K562 (cell line): ENCODE measurements at regions not wholly inside any gene's neighbourhood (a gene's known extent, or its start where the extent isn't known, plus 50 kb on each side); places are given as distances from the start of the nearest gene placed in this dataset.

Experiments
- ATAC-seq: fragments of 200-7000 bp; cut with Tn5 transposase; 3 replicates; pipeline ENCODE4 v1.9.1; 2020; ENCODE audit warnings: moderate library complexity
- BruUV-seq: library from RNA; stranded (reverse); fragments of 400-500 nt; replicated peaks from 2 replicates; lab custom pipeline; 2021; lab: Mats Ljungman, UMichigan
- CTCF ChIA-PET: fragments of 300-600 bp; formaldehyde crosslinking; extraction: SDS; loops from one replicate; lab custom pipeline; 2021; ENCODE audit warnings: low intra/inter-chr PET ratio; lab: Yijun Ruan, JAX
- POLR2A ChIA-PET: fragments of 300-600, 350-650 bp; sonication (Branson Sonifier 250); formaldehyde crosslinking; extraction: SDS; loops from one replicate; lab custom pipeline; 2021; ENCODE audit warnings: antibody characterized with exemption, inconsistent platforms; lab: Yijun Ruan, JAX
- DNase-seq, 4 experiments: peaks; one replicate each; pipeline versions ENCODE4 v3.0.0 to v3.0.0-alpha.2; 2011 to 2018; ENCODE audit warnings: low spot score in 3 of 4, mixed read lengths in 3 of 4; ENCODE audit errors: extremely low read depth in 1 of 4
- FAIRE-seq: peaks from 2 replicates; lab custom pipeline; 2011; peaks lifted over from hg19 to GRCh38; lab: Jason Lieb, UNC
- H2AFZ ChIP-seq: 2 replicates; pipeline ENCODE4 v1.6.0; 2011; ENCODE audit warnings: low read depth, low read length, control low read depth, inconsistent platforms
- H3K27ac ChIP-seq: fragments of 200-600 bp; 3 replicates; pipeline ENCODE4 v1.8.0; 2011; ENCODE audit warnings: low read depth, mild to moderate bottlenecking, control low read depth, inconsistent platforms, low read length, moderate library complexity, mixed read lengths; ENCODE audit errors: extremely low read depth
- H3K27me3 ChIP-seq, 2 experiments: fragments of 300-600 bp in 1 of 2; 2 replicates in 1 of 2; 3 replicates in 1 of 2; pipeline versions ENCODE4 v1.6.0 to v1.8.0; 2011; ENCODE audit warnings: inconsistent platforms in 2 of 2, low read length in 2 of 2, mild to moderate bottlenecking in 1 of 2, mixed read lengths in 1 of 2, moderate library complexity in 1 of 2; ENCODE audit not compliant: control insufficient read depth in 2 of 2, insufficient read depth in 2 of 2
- H3K36me3 ChIP-seq: fragments of 300-600 bp; 3 replicates; pipeline ENCODE4 v1.8.0; 2011; ENCODE audit warnings: mild to moderate bottlenecking, low read length, inconsistent platforms; ENCODE audit not compliant: control insufficient read depth, insufficient read depth
- H3K4me1 ChIP-seq, 2 experiments: fragments of 200-600 bp in 1 of 2; replicated peaks in 1 of 2; 2 replicates in 1 of 2; 3 replicates in 1 of 2; pipeline versions ENCODE4 v1.5.1 to v1.8.0; 2011; ENCODE audit warnings: inconsistent platforms in 2 of 2, low read length in 2 of 2, mild to moderate bottlenecking in 1 of 2, mixed read lengths in 1 of 2, moderate library complexity in 1 of 2; ENCODE audit not compliant: control insufficient read depth in 2 of 2, insufficient read depth in 2 of 2
- H3K4me2 ChIP-seq: 2 replicates; pipeline ENCODE4 v1.6.1; 2011; ENCODE audit warnings: low read length, control low read depth, inconsistent platforms, mixed read lengths; ENCODE audit not compliant: insufficient read depth
- H3K4me3 ChIP-seq: fragments of 200-600 bp; sonication (generic), shearing (Covaris generic); 2 replicates; pipeline ENCODE4 v1.5.1; 2016; ENCODE audit warnings: control low read depth, inconsistent platforms
- H3K79me2 ChIP-seq: fragments of 200-600 bp; 3 replicates; pipeline ENCODE4 v1.8.0; 2011; ENCODE audit warnings: low read length, inconsistent platforms; ENCODE audit not compliant: control insufficient read depth, insufficient read depth
- H3K9ac ChIP-seq, 2 experiments: 2 replicates each; pipeline versions ENCODE4 v1.6.0 to v1.6.1; 2011; ENCODE audit warnings: low read depth in 2 of 2, low read length in 2 of 2, control low read depth in 1 of 2, inconsistent platforms in 1 of 2, mild to moderate bottlenecking in 1 of 2, mixed read lengths in 1 of 2; ENCODE audit not compliant: insufficient read depth in 1 of 2
- H3K9me1 ChIP-seq: one replicate; pipeline ENCODE4 v1.6.0; 2011; ENCODE audit warnings: inconsistent platforms, mild to moderate bottlenecking, low read length, moderate library complexity; ENCODE audit not compliant: control insufficient read depth, insufficient read depth
- H3K9me3 ChIP-seq: replicated peaks from 2 replicates; pipeline ENCODE4 v1.5.1; 2011; ENCODE audit warnings: low read depth, low read length, inconsistent platforms; ENCODE audit not compliant: control insufficient read depth, insufficient read depth
- H4K20me1 ChIP-seq: replicated peaks from 2 replicates; pipeline ENCODE4 v1.6.1; 2011; ENCODE audit warnings: low read length, inconsistent platforms, mixed read lengths; ENCODE audit not compliant: control insufficient read depth, insufficient read depth
- CBX5 ChIP-seq: IDR thresholded peaks from 2 replicates; pipeline ENCODE4 v1.6.1; 2014; ENCODE audit warnings: low read depth, borderline replicate concordance
- EP400 ChIP-seq: fragments of 450-650 bp; IDR thresholded peaks from 2 replicates; pipeline ENCODE4 v1.6.1; 2017; ENCODE audit warnings: antibody characterized with exemption, mild to moderate bottlenecking, moderate library complexity
- ESRRB ChIP-seq: fragments of 250-450 bp; sonication (Bioruptor Pico); IDR thresholded peaks from 2 replicates; pipeline ENCODE4 v1.5.0; 2020; ENCODE audit warnings: mild to moderate bottlenecking, moderate library complexity, borderline replicate concordance
- GATAD2A ChIP-seq: fragments of 450-650 bp; IDR thresholded peaks from 2 replicates; pipeline ENCODE4 v1.6.1; 2017
- KHSRP ChIP-seq: fragments of 450-650 bp; IDR thresholded peaks from 2 replicates; pipeline ENCODE4 v1.6.1; 2017
- KLF6 ChIP-seq: fragments of 250-450 bp; sonication (Bioruptor Pico); IDR thresholded peaks from 2 replicates; pipeline ENCODE4 v1.4.0; 2020; ENCODE audit warnings: mild to moderate bottlenecking, moderate library complexity, borderline replicate concordance
- MCM3 ChIP-seq: fragments of 450-650 bp; IDR thresholded peaks from 2 replicates; pipeline ENCODE4 v1.6.1; 2016
- POLR2AphosphoS2 ChIP-seq: IDR thresholded peaks from 2 replicates; pipeline ENCODE4 v1.6.1; 2012; ENCODE audit warnings: low read length, improper control_type of control experiment
- PURB ChIP-seq: sonication (generic); formaldehyde crosslinking; IDR thresholded peaks from 2 replicates; pipeline ENCODE4 v1.9.0; 2021; ENCODE audit warnings: low read depth, mild to moderate bottlenecking, missing genetic modification reagents
- RBFOX2 ChIP-seq: fragments of 200-400 bp; formaldehyde crosslinking; IDR thresholded peaks from 2 replicates; pipeline ENCODE4 v1.6.1; 2017; ENCODE audit warnings: low read depth, mild to moderate bottlenecking, low read length, moderate library complexity
- SETDB1 ChIP-seq: IDR thresholded peaks from one replicate; pipeline ENCODE4 v1.6.1; 2012; ENCODE audit warnings: low read length, control low read depth, inconsistent platforms
- TAF9B ChIP-seq: fragments of 450-650 bp; IDR thresholded peaks from 2 replicates; pipeline ENCODE4 v1.6.1; 2018; ENCODE audit warnings: mild to moderate bottlenecking; ENCODE audit not compliant: partially characterized antibody
- TBL1XR1 ChIP-seq, 2 experiments: IDR thresholded peaks; 2 replicates each; pipeline ENCODE4 v1.6.1; 2012; ENCODE audit warnings: improper control_type of control experiment in 2 of 2, low read length in 2 of 2, mild to moderate bottlenecking in 1 of 2
- TOE1 ChIP-seq, 2 experiments: fragments of 450-650 bp in 1 of 2; sonication (generic) in 1 of 2; formaldehyde crosslinking in 1 of 2; IDR thresholded peaks; 2 replicates each; pipeline versions ENCODE4 v1.7.1 to v1.8.0; 2016 to 2022; ENCODE audit warnings: borderline replicate concordance in 2 of 2, mild to moderate bottlenecking in 2 of 2, antibody characterized with exemption in 1 of 2, inconsistent platforms in 1 of 2, low read depth in 1 of 2, missing genetic modification reagents in 1 of 2, moderate library complexity in 1 of 2
- YY1 ChIP-seq, 3 experiments: IDR thresholded peaks; 2 replicates each; pipeline ENCODE4 v1.6.1; 2011; ENCODE audit warnings: low read length in 2 of 3, mild to moderate bottlenecking in 2 of 3, moderate library complexity in 2 of 3, borderline replicate concordance in 1 of 3, control low read depth in 1 of 3, low read depth in 1 of 3; ENCODE audit not compliant: insufficient read depth in 3 of 3, insufficient replicate concordance in 2 of 3, control insufficient read depth in 1 of 3, insufficient read length in 1 of 3; ENCODE audit errors: extremely low read depth in 1 of 3
- ZBTB1 ChIP-seq: sonication (generic); formaldehyde crosslinking; IDR thresholded peaks from 2 replicates; pipeline ENCODE4 v1.8.1; 2023; ENCODE audit warnings: missing genetic modification reagents, low read depth, mild to moderate bottlenecking, borderline replicate concordance
- ZNF146 ChIP-seq: IDR thresholded peaks from one replicate; pipeline ENCODE4 v1.6.1; 2018; ENCODE audit warnings: missing compliant biosample characterization; ENCODE audit not compliant: unreplicated experiment
- ZNF384 ChIP-seq: IDR thresholded peaks from 2 replicates; pipeline ENCODE4 v1.6.1; 2012; ENCODE audit warnings: low read depth, low read length, improper control_type of control experiment
- ZNF507 ChIP-seq: conservative IDR thresholded peaks from 2 replicates; pipeline ENCODE4 v1.6.1; 2017; ENCODE audit warnings: missing genetic modification characterization, missing compliant biosample characterization
- ZSCAN29 ChIP-seq: fragments of 450-650 bp; IDR thresholded peaks from 2 replicates; pipeline ENCODE4 v1.6.1; 2017
- WGBS: fragments of 100-300 bp; shearing (Covaris generic); methylation state at CpG from one replicate; pipeline ENCODE4 v1.1.6; 2016; ENCODE audit warnings: low coverage, mixed read lengths; ENCODE audit not compliant: insufficient coverage; ENCODE audit errors: missing lambda C conversion rate; 5-methylcytosine and 5-hydroxymethylcytosine counted together
- in situ Hi-C: fragments of 300-500 bp; cut with MboI; formaldehyde crosslinking; loops from 4 replicates; pipeline ENCODE4 v1.15.0; 2018; ENCODE audit warnings: inconsistent platforms, mixed read lengths
- intact Hi-C: fragments of 100-400 bp; cut with micrococcal nuclease; formaldehyde crosslinking; loops from 2 replicates; pipeline ENCODE4 v1.14.2; 2022
- TF ChIP-seq, protein P1 (sequence below): sonication (generic); formaldehyde crosslinking; IDR thresholded peaks from 2 replicates; pipeline ENCODE4 v1.9.0; 2022; ENCODE audit warnings: mild to moderate bottlenecking, missing genetic modification reagents
- TF ChIP-seq, protein P2 (sequence below): fragments of 250-450 bp; sonication (Bioruptor Pico); IDR thresholded peaks from 2 replicates; pipeline ENCODE4 v1.5.0; 2022; ENCODE audit warnings: mild to moderate bottlenecking

DNA sequence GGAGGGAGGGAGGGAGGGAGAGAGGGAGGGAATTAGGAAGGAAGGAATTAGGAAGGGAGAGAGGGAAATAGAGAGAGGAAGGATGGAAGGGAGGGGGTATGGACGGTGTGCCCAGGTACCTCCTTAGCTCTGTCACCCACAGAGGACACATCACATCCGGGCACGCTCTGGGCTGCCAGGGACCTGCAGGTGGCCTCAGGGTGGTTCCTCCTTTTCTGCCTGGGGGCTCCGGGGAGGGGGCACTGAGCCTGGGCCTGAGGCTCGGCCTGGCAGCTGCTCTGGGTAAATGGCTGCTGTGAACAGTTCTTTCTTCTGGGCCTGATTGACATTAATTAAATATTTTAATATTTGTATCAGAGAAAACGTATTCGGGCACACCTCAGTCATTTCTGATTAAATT lies 733.5 kb downstream of the BRD1 start (continued):
- TF ChIP-seq YY1 (IDR thresholded peaks at IDR 0.05; ENCODE audit: borderline replicate concordance in 1 of 3, control insufficient read depth in 1 of 3, extremely low read depth in 1 of 3, insufficient read depth in 3 of 3, insufficient read length in 1 of 3, insufficient replicate concordance in 2 of 3, low read depth in 1 of 3, low read length in 2 of 3) (no peak), ZNF384 (no peak), MCM3 (no peak), ESRRB (no peak), TBL1XR1 (IDR thresholded peaks at IDR 0.05; ENCODE audit: low read length in 2 of 2) (no peak), TAF9B (no peak), ZBTB1 (no peak), GATAD2A (no peak)

DNA sequence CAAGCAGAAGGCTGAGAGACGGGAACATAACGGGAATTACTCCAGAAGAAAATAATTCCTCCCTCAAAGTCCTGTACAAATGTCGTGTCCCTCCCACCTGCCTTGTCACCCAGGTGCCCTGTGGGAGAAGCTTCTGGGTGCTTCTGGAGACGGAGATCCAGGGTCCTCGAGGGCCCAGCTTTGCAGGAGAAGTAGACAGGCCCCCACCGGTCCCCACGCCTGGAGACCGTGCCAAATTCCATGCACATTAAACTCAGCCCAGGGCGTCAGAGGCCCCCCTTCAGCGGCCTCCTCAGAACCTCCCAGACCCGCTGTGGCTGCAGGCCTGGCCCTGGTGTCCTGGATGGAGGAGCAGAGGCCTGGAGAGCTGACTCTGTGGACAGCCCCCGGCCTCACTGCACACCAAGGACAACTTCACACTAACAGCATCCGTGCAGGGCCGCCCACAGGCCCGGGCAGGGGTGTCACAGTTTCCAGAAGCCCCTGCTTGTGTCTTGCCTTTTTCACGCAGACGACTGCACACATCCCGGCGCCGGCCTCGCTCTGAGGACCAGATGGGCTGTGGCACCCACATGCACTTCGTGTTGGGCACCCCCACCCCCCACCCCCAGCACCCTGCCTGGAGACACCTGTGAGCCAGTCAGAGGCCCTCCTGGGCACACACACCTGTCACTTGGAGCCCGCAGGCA lies 734.3 kb downstream of the BRD1 start:
- intact Hi-C loops = no loop called here
- peaks cover 0 to 46% of the 10 kb centered on the region in 2 experiments; a peak in 3 of 5 replicates for H3K27me3 ChIP-seq
- H4K20me1 ChIP-seq = no peaks in the 10 kb centered on the region
- no peak for DNase-seq
- no peak for FAIRE-seq
- POLR2A ChIA-PET = no interaction called here
- 0% methylated on average over 5 of the region's 23 CpGs for WGBS
- H3K9me1 ChIP-seq = no peaks in the 10 kb centered on the region
- in situ Hi-C loops = no loop called here
- no peak overlapping the region for H3K4me3 ChIP-seq
- H3K4me1 ChIP-seq = no peaks in the 10 kb centered on the region; a peak in 1 of 5 replicates
- H3K9me3 ChIP-seq = no peaks in the 10 kb centered on the region
- BruUV-seq = no TSS peak
- no peak overlapping the region for H3K4me2 ChIP-seq
- H3K36me3 ChIP-seq = no peaks in the 10 kb centered on the region
- no peak overlapping the region for H2AFZ ChIP-seq
- no peak overlapping the region for H3K27ac ChIP-seq
- no peak for ATAC-seq
- H3K9ac ChIP-seq = no peak overlapping the region
- CTCF ChIA-PET = no interaction called here
- H3K79me2 ChIP-seq = no peaks in the 10 kb centered on the region
- TF ChIP-seq, protein P1, sequence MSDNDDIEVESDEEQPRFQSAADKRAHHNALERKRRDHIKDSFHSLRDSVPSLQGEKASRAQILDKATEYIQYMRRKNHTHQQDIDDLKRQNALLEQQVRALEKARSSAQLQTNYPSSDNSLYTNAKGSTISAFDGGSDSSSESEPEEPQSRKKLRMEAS (CRISPR knock-in tag) = no peak
- TF ChIP-seq KLF6 (CRISPR knock-in tag) (no peak), ZSCAN29 (no peak), PURB (CRISPR knock-in tag) (no peak), CBX5 (no peak), SETDB1 (no peak), KHSRP (no peak), POLR2AphosphoS2 (no peak), RBFOX2 (no peak), TOE1 (IDR thresholded peaks at IDR 0.05; ENCODE audit: borderline replicate concordance) (no peak), TOE1 (CRISPR knock-in tag; IDR thresholded peaks at IDR 0.05; ENCODE audit: borderline replicate concordance, low read depth) (no peak), EP400 (no peak), ZNF146 (no peak), ZNF507 (tag) (no peak)
- TF ChIP-seq, protein P2, sequence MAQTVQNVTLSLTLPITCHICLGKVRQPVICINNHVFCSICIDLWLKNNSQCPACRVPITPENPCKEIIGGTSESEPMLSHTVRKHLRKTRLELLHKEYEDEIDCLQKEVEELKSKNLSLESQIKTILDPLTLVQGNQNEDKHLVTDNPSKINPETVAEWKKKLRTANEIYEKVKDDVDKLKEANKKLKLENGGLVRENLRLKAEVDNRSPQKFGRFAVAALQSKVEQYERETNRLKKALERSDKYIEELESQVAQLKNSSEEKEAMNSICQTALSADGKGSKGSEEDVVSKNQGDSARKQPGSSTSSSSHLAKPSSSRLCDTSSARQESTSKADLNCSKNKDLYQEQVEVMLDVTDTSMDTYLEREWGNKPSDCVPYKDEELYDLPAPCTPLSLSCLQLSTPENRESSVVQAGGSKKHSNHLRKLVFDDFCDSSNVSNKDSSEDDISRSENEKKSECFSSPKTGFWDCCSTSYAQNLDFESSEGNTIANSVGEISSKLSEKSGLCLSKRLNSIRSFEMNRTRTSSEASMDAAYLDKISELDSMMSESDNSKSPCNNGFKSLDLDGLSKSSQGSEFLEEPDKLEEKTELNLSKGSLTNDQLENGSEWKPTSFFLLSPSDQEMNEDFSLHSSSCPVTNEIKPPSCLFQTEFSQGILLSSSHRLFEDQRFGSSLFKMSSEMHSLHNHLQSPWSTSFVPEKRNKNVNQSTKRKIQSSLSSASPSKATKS (CRISPR knock-in tag) = no peak
